GM18861 (cell line): ENCODE measurements at regions not wholly inside any gene's neighbourhood (a gene's known extent, or its start where the extent isn't known, plus 50 kb on each side); places are given as distances from the start of the nearest gene placed in this dataset.

ENCODE experiments used
- ATAC-seq: cut with Tn5 transposase; IDR thresholded peaks from one replicate; pipeline ENCODE4 v1.9.1; 2021; ENCODE audit not compliant: unreplicated experiment

GRCh38 chr12:114774699-114775098 is 90.7 kb upstream of the TBX3 start:
- no peak for ATAC-seq

DNA sequence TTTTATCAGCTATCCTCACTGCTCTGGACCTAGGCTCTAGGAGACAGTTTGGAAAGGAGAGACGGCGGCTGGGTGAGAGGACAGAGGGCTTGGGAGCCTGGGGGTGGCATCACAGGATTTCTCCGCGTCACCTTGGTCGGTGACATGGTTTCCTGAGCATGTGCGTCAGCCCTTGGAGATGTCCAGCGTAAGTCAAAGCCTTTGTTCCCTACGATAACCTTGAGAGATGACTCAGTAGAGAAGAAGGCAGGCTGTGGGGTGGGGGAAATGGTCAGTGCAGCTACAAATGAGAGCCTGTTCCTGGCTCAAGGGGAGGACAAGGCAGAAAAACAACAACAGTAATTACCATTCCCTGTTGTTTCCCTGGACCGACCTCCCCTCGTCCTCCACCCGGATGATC is 90.2 kb upstream of the TBX3 start:
- ATAC-seq, result no peak

DNA sequence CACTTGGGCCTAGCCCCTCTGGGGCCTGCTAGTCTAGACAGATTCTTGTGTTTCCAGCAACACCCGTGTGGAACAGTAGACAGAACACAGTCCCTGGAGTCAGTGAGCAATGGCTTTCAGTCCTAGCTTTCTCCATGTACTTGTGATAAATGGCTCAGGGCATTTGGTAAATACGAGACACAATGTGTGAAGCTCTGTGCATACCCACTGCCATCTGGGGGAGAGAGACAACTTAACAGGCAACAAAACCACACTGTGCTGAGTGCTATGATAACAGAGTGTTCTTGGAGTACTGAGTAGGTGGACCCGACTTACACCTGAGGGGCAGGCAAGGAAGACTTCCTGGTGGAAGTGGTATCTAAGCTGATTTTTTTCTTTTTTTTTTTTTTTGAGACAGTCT is 86.3 kb upstream of the TBX3 start:
- no peak for ATAC-seq

- ATAC-seq, result no peak
These were observed 85.7 kb upstream of the TBX3 start for GRCh38 chr12:114769634-114770033.

- no peak for ATAC-seq
These were observed 84.1 kb upstream of the TBX3 start for GRCh38 chr12:114767906-114768722.

DNA sequence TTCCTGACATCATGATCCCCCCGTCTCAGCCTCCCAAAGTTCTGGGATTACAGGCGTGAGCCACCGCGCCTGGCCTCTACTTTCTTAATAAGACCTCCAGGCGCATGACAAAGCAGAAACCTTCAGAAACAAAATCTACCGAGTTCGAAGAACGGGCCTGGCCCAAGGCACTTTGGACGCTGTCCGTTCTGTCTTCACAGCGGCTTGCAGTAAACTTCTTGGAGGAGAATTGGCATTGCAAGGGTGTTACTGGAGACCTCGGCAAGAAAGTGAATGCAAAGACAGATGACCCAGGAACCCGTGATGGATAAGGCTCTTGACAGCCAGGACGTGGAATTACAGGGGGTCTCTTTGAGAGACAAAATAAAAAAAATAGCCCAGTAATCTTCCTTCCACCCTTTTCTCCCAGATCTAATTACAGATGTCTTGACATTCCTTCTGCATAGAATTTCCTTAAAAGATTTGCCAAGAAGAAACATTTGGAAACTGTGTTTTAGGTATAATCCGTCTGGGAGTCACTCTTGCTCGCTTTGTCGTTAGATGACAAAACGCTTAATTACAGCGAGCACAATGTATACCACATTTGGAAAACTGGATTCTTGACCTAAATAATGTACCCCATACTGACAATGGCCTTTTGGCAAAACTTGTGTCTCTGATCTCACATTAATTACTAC is 83.2 kb upstream of the TBX3 start:
- no peak for ATAC-seq

GRCh38 chr12:114765960-114766691 is 82.2 kb upstream of the TBX3 start:
- no peak for ATAC-seq

GRCh38 chr12:114764510-114764909 is 80.5 kb upstream of the TBX3 start:
- ATAC-seq, result no peak

GRCh38 chr12:114762490-114763110 is 78.6 kb upstream of the TBX3 start:
- ATAC-seq, result no peak

DNA sequence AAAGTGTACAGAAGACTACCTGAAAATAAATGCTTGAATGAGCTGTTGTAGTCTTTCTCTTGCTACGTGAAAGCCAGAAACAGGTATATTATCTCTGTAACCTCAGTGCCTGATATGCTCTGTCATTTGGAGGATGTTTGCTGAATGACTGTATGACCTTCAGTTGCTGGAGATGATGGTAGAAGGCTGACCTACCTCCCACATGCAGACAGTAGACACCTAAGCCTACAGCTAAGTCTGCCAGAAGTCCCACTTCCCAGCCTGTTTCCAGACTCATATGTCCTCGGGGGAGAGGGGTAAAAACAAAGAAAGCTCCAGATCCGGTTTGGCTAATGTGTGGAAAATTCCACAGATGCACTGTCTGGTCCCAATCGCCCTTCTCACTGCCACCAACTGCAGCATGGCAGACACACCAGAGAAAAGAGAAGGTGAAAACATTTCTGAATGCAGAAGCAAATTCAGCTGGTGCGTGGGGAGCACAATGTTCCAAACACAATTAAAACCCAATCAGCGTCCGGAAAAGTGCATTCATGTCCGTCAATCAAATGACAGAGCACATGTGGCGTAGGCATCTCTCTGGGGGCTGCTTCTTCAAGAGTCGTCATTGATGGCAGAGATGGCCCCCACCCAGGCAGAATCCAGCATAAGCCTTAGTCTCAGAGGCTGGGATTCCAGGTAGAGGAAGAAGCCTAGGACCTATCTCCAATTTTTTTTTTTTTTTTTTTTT is 76.3 kb upstream of the TBX3 start:
- no peak for ATAC-seq

- ATAC-seq, result no peak
These were observed 75.7 kb upstream of the TBX3 start for GRCh38 chr12:114759635-114760034.

- ATAC-seq, result no peak
These were observed 73.8 kb upstream of the TBX3 start for GRCh38 chr12:114757684-114758325.

GRCh38 chr12:114752217-114752616 is 68.2 kb upstream of the TBX3 start:
- ATAC-seq, result no peak

- ATAC-seq, result no peak
These were observed 67.7 kb upstream of the TBX3 start for GRCh38 chr12:114751712-114752111.

- ATAC-seq, result no peak
These were observed 66.9 kb upstream of the TBX3 start for GRCh38 chr12:114750917-114751316.

GRCh38 chr12:114749065-114749464 is 65.1 kb upstream of the TBX3 start:
- no peak for ATAC-seq

- ATAC-seq, result no peak
These were observed 63.3 kb upstream of the TBX3 start for GRCh38 chr12:114747012-114747858.

GRCh38 chr12:114746297-114747011 is 62.5 kb upstream of the TBX3 start:
- ATAC-seq, result no peak

DNA sequence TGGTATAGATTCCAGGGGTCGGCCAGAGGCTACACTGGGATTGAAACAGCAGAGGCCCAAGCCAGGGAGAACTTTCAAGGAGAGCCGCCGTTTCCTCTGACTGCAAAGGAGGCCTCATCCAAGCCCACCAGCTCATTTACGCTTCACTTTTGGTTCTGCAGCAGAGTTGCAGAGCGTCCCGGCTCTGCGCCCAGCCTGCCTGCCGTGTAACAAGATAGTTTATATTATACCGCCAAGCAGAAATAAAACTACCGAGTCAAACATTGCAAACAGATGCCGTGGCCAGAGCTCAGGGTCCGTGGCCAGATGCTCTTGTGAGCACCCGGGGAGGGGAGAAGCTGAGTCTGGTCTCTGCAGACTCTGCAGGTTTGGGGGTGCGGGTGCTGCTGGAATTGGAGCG is 60.7 kb upstream of the TBX3 start:
- ATAC-seq, result no peak
